Nephron progenitor cell (in vitro differentiated cells): ENCODE measurements at regions not wholly inside any gene's neighbourhood (a gene's known extent, or its start where the extent isn't known, plus 50 kb on each side); places are given as distances from the start of the nearest gene placed in this dataset.

Experiments used
- DNase-seq: peaks from one replicate; pipeline ENCODE4 v3.0.0; 2021
- H3K27ac Mint-ChIP-seq: 2 replicates; pipeline ENCODE4 v1.8.0; 2021; ENCODE audit warnings: mild to moderate bottlenecking, moderate library complexity, mixed read lengths
- H3K27me3 Mint-ChIP-seq: 2 replicates; pipeline ENCODE4 v1.8.0; 2021; ENCODE audit warnings: mild to moderate bottlenecking, low read depth, mixed read lengths; ENCODE audit not compliant: poor library complexity
- H3K36me3 Mint-ChIP-seq: 2 replicates; pipeline ENCODE4 v1.8.0; 2021; ENCODE audit warnings: low read depth, mixed read lengths
- H3K4me1 Mint-ChIP-seq: 2 replicates; pipeline ENCODE4 v1.8.0; 2021; ENCODE audit warnings: mixed read lengths
- H3K4me3 Mint-ChIP-seq: 2 replicates; pipeline ENCODE4 v1.8.0; 2021; ENCODE audit warnings: mild to moderate bottlenecking, moderate library complexity, mixed read lengths
- H3K9me3 Mint-ChIP-seq: 2 replicates; pipeline ENCODE4 v1.8.0; 2021; ENCODE audit warnings: mild to moderate bottlenecking, moderate library complexity, mixed read lengths
- CTCF ChIP-seq: fragments of 200-600 bp; sonication (generic); IDR thresholded peaks from 2 replicates; pipeline ENCODE4 v1.5.0; 2021; ENCODE audit warnings: antibody characterized with exemption

- H3K27ac Mint-ChIP-seq: no peak overlapping the region
- no peak for DNase-seq
- peaks cover 34% of the 10 kb centered on the region for H3K4me1 Mint-ChIP-seq
- TF ChIP-seq CTCF: no peak
- no peaks in the 10 kb centered on the region for H3K36me3 Mint-ChIP-seq
- H3K9me3 Mint-ChIP-seq: no peaks in the 10 kb centered on the region
- H3K27me3 Mint-ChIP-seq: no peaks in the 10 kb centered on the region
- no peak overlapping the region for H3K4me3 Mint-ChIP-seq
These were observed 98.0 kb downstream of the SPRY2 start for GRCh38 chr13:80242728-80243427.

- Mint-ChIP-seq H3K9me3 (no peaks in the 10 kb centered on the region), H3K4me3 (no peak overlapping the region), H3K36me3 (no peaks in the 10 kb centered on the region), H3K27ac (no peak overlapping the region), H3K4me1 (peaks cover 49% of the 10 kb centered on the region), H3K27me3 (no peaks in the 10 kb centered on the region)
- TF ChIP-seq CTCF: no peak
- no peak for DNase-seq
These were observed 101.2 kb downstream of the SPRY2 start for GRCh38 chr13:80239571-80240255.

GRCh38 chr13:80239116-80239515 lies 101.8 kb downstream of the SPRY2 start:
- TF ChIP-seq CTCF: no peak
- Mint-ChIP-seq H3K4me1 (peaks cover 44% of the 10 kb centered on the region), H3K27ac (no peak overlapping the region), H3K27me3 (no peaks in the 10 kb centered on the region), H3K4me3 (no peak overlapping the region), H3K36me3 (no peaks in the 10 kb centered on the region), H3K9me3 (no peaks in the 10 kb centered on the region)
- DNase-seq: no peak

- Mint-ChIP-seq H3K4me3 (no peak overlapping the region), H3K36me3 (no peaks in the 10 kb centered on the region), H3K27me3 (no peaks in the 10 kb centered on the region), H3K4me1 (peaks cover 40% of the 10 kb centered on the region), H3K27ac (peak overlapping the region; percentile 81), H3K9me3 (peaks cover 8% of the 10 kb centered on the region)
- DNase-seq: no peak
- TF ChIP-seq CTCF: no peak
These were observed 103.3 kb downstream of the SPRY2 start for GRCh38 chr13:80237646-80238045.

GRCh38 chr13:80235967-80236302 lies 105.0 kb downstream of the SPRY2 start:
- no peak for DNase-seq
- Mint-ChIP-seq H3K36me3 (peaks cover 5% of the 10 kb centered on the region), H3K27me3 (no peaks in the 10 kb centered on the region), H3K4me1 (peaks cover 40% of the 10 kb centered on the region), H3K4me3 (peak overlapping the region; percentile 17), H3K9me3 (peaks cover 13% of the 10 kb centered on the region), H3K27ac (peak overlapping the region; percentile 90)
- no peak for TF ChIP-seq CTCF
